Right atrium auricular region (tissue), 2 donors: ENCODE measurements at regions not wholly inside any gene's neighbourhood (a gene's known extent, or its start where the extent isn't known, plus 50 kb on each side); places are given as distances from the start of the nearest gene placed in this dataset.

Source experiments
- DNase-seq: peaks from one replicate; pipeline ENCODE4 v3.0.0-alpha.2; 2019; ENCODE audit warnings: low spot score
- H3K27ac ChIP-seq, 2 donors: fragments of 200-600 bp; sonication (generic); 1 replicate in 1 of 2; 2 replicates in 1 of 2; pipeline ENCODE4 v1.5.1; 2016 to 2019
- H3K27me3 ChIP-seq, 2 donors: fragments of 200-600 bp; sonication (generic); one replicate each; pipeline versions ENCODE4 v1.5.1 to v1.6.0; 2017 to 2019
- H3K36me3 ChIP-seq: fragments of 200-600 bp; sonication (generic); one replicate; pipeline ENCODE4 v1.5.1; 2016
- H3K4me1 ChIP-seq, 2 donors: fragments of 200-600 bp; sonication (generic); one replicate each; pipeline versions ENCODE4 v1.5.1 to v1.6.0; 2017 to 2019
- H3K4me3 ChIP-seq, 2 donors: fragments of 200-600 bp; sonication (generic); 1 replicate in 1 of 2; 2 replicates in 1 of 2; pipeline ENCODE4 v1.5.1; 2017 to 2019; ENCODE audit warnings: mild to moderate bottlenecking in 1 of 2, moderate library complexity in 1 of 2
- H3K9me3 ChIP-seq, 2 donors: fragments of 200-600 bp; sonication (generic); one replicate each; pipeline ENCODE4 v1.5.1; 2019
- CTCF ChIP-seq, 2 donors: fragments of 200-600 bp; sonication (generic); IDR thresholded peaks; one replicate each; pipeline ENCODE4 v1.5.1; 2019; ENCODE audit warnings: antibody characterized with exemption in 2 of 2

- Histone ChIP-seq H3K27me3 (no peaks in the 10 kb centered on the region), H3K4me1 (no peaks in the 10 kb centered on the region), H3K4me3 (no peak overlapping the region), H3K27ac (no peak overlapping the region), H3K9me3 (no peaks in the 10 kb centered on the region), H3K36me3 (no peaks in the 10 kb centered on the region)
- no peak for TF ChIP-seq CTCF (IDR thresholded peaks at IDR 0.05)
- DNase-seq, result no peak
Observed at GRCh38 chr5:116655431-116655830, 80.8 kb upstream of the SEMA6A start.

GRCh38 chr5:116654925-116655324 is 80.3 kb upstream of the SEMA6A start:
- Histone ChIP-seq H3K27me3 (no peaks in the 10 kb centered on the region), H3K9me3 (no peaks in the 10 kb centered on the region), H3K4me3 (no peak overlapping the region), H3K27ac (no peak overlapping the region), H3K4me1 (no peaks in the 10 kb centered on the region), H3K36me3 (no peaks in the 10 kb centered on the region)
- no peak for DNase-seq
- no peak for TF ChIP-seq CTCF (IDR thresholded peaks at IDR 0.05)

- Histone ChIP-seq H3K9me3 (no peaks in the 10 kb centered on the region), H3K36me3 (no peaks in the 10 kb centered on the region), H3K27ac (no peak overlapping the region), H3K4me1 (no peaks in the 10 kb centered on the region), H3K4me3 (no peak overlapping the region), H3K27me3 (no peaks in the 10 kb centered on the region)
- no peak for DNase-seq
- no peak for TF ChIP-seq CTCF (IDR thresholded peaks at IDR 0.05)
Observed at GRCh38 chr5:116652903-116653302, 78.3 kb upstream of the SEMA6A start.

- TF ChIP-seq CTCF (IDR thresholded peaks at IDR 0.05), result no peak
- Histone ChIP-seq H3K4me1 (no peaks in the 10 kb centered on the region), H3K27me3 (no peaks in the 10 kb centered on the region), H3K27ac (no peak overlapping the region), H3K36me3 (no peaks in the 10 kb centered on the region), H3K4me3 (no peak overlapping the region), H3K9me3 (no peaks in the 10 kb centered on the region)
- peak; percentile 88 for DNase-seq
Observed at GRCh38 chr5:116652196-116652729, 77.6 kb upstream of the SEMA6A start.

GRCh38 chr5:116651653-116652052 is 77.0 kb upstream of the SEMA6A start:
- DNase-seq, result no peak
- no peak overlapping the region for H3K4me3 ChIP-seq
- H3K9me3 ChIP-seq, result no peaks in the 10 kb centered on the region
- H3K27ac ChIP-seq, result no peak overlapping the region
- TF ChIP-seq CTCF (IDR thresholded peaks at IDR 0.05), result no peak
- H3K36me3 ChIP-seq, result no peaks in the 10 kb centered on the region
- no peaks in the 10 kb centered on the region for H3K27me3 ChIP-seq
- H3K4me1 ChIP-seq, result no peaks in the 10 kb centered on the region

GRCh38 chr5:116650964-116651363 is 76.3 kb upstream of the SEMA6A start:
- no peaks in the 10 kb centered on the region for H3K36me3 ChIP-seq
- H3K9me3 ChIP-seq, result no peaks in the 10 kb centered on the region
- H3K4me3 ChIP-seq, result no peak overlapping the region
- no peak overlapping the region for H3K27ac ChIP-seq
- H3K4me1 ChIP-seq, result no peaks in the 10 kb centered on the region
- DNase-seq, result no peak
- no peak for TF ChIP-seq CTCF (IDR thresholded peaks at IDR 0.05)
- H3K27me3 ChIP-seq, result no peaks in the 10 kb centered on the region
